ENCODE measurements at regions not wholly inside any gene's neighbourhood (a gene's known extent, or its start where the extent isn't known, plus 50 kb on each side); places are given as distances from the start of the nearest gene placed in this dataset.
A peak's percentile ranks its signal among the peaks of the same experiment; 100 is the strongest.

- peak; percentile 54 for DNase-seq
- TF ChIP-seq CTCF (IDR thresholded peaks at IDR 0.05; ENCODE audit: unreplicated experiment): peak; percentile 73
- H3K4me3 Mint-ChIP-seq (ENCODE audit: low read depth, unreplicated experiment): no peak overlapping the region
- H3K27me3 Mint-ChIP-seq (ENCODE audit: unreplicated experiment): peaks cover 91% of the 10 kb centered on the region
- no peaks in the 10 kb centered on the region for H3K36me3 Mint-ChIP-seq (ENCODE audit: insufficient read depth, unreplicated experiment)
- CTCF ChIA-PET: interaction anchor here (0.9 to 1.6 kb wide), 4 partner anchors 13 to 55 kb away, joined by 3 read pairs; no protein-coding TSS in a partner anchor
- intact Hi-C loops (cut with micrococcal nuclease; ENCODE audit: unreplicated experiment): loop anchor here (2.0 kb wide), 1 partner anchor 20 kb away; no protein-coding TSS in a partner anchor
- H3K4me1 Mint-ChIP-seq (ENCODE audit: low read depth, unreplicated experiment): peaks cover 11% of the 10 kb centered on the region
- BruUV-seq (replicated peaks): no TSS peak
- H3K9me3 Mint-ChIP-seq (ENCODE audit: low read depth, unreplicated experiment): no peaks in the 10 kb centered on the region
- H3K27ac Mint-ChIP-seq (ENCODE audit: unreplicated experiment): no peak overlapping the region
Measured at GRCh38 chr2:120520929-120521912, 175.3 kb downstream of the INHBB start.

GRCh38 chr2:120522151-120522751 lies 176.3 kb downstream of the INHBB start:
- no peak for TF ChIP-seq CTCF (IDR thresholded peaks at IDR 0.05; ENCODE audit: unreplicated experiment)
- intact Hi-C loops (cut with micrococcal nuclease; ENCODE audit: unreplicated experiment): no loop called here
- no peak overlapping the region for H3K27ac Mint-ChIP-seq (ENCODE audit: unreplicated experiment)

GRCh38 chr2:120523766-120524165 lies 177.8 kb downstream of the INHBB start:
- BruUV-seq (replicated peaks): no TSS peak
- peaks cover 16% of the 10 kb centered on the region for H3K4me1 Mint-ChIP-seq (ENCODE audit: low read depth, unreplicated experiment)
- CTCF ChIA-PET: no interaction called here
- peaks cover 91% of the 10 kb centered on the region for H3K27me3 Mint-ChIP-seq (ENCODE audit: unreplicated experiment)
- intact Hi-C loops (cut with micrococcal nuclease; ENCODE audit: unreplicated experiment): no loop called here
- DNase-seq: no peak
- no peaks in the 10 kb centered on the region for H3K36me3 Mint-ChIP-seq (ENCODE audit: insufficient read depth, unreplicated experiment)
- no peaks in the 10 kb centered on the region for H3K9me3 Mint-ChIP-seq (ENCODE audit: low read depth, unreplicated experiment)
- H3K27ac Mint-ChIP-seq (ENCODE audit: unreplicated experiment): no peak overlapping the region
- no peak overlapping the region for H3K4me3 Mint-ChIP-seq (ENCODE audit: low read depth, unreplicated experiment)
- TF ChIP-seq CTCF (IDR thresholded peaks at IDR 0.05; ENCODE audit: unreplicated experiment): no peak

More at GRCh38 chr2:120522151-120522751, 176.3 kb downstream of the INHBB start:
- Mint-ChIP-seq H3K4me1 (ENCODE audit: low read depth, unreplicated experiment) (peaks cover 11% of the 10 kb centered on the region), H3K9me3 (ENCODE audit: low read depth, unreplicated experiment) (no peaks in the 10 kb centered on the region), H3K27me3 (ENCODE audit: unreplicated experiment) (peaks cover 91% of the 10 kb centered on the region), H3K4me3 (ENCODE audit: low read depth, unreplicated experiment) (no peak overlapping the region), H3K36me3 (ENCODE audit: insufficient read depth, unreplicated experiment) (no peaks in the 10 kb centered on the region)
- no TSS peak for BruUV-seq (replicated peaks)
- no peak for DNase-seq
- CTCF ChIA-PET: interaction anchor here (1.4 to 1.6 kb wide), 2 partner anchors 31 to 56 kb away, joined by 3 read pairs; no protein-coding TSS in a partner anchor

GRCh38 chr2:120524174-120524573 lies 178.2 kb downstream of the INHBB start:
- no peaks in the 10 kb centered on the region for H3K9me3 Mint-ChIP-seq (ENCODE audit: low read depth, unreplicated experiment)
- no peak overlapping the region for H3K27ac Mint-ChIP-seq (ENCODE audit: unreplicated experiment)
- no peaks in the 10 kb centered on the region for H3K36me3 Mint-ChIP-seq (ENCODE audit: insufficient read depth, unreplicated experiment)
- peaks cover 91% of the 10 kb centered on the region for H3K27me3 Mint-ChIP-seq (ENCODE audit: unreplicated experiment)
- no TSS peak for BruUV-seq (replicated peaks)
- no peak overlapping the region for H3K4me3 Mint-ChIP-seq (ENCODE audit: low read depth, unreplicated experiment)
- TF ChIP-seq CTCF (IDR thresholded peaks at IDR 0.05; ENCODE audit: unreplicated experiment): no peak
- no peak for DNase-seq
- CTCF ChIA-PET: no interaction called here
- peaks cover 16% of the 10 kb centered on the region for H3K4me1 Mint-ChIP-seq (ENCODE audit: low read depth, unreplicated experiment)
- intact Hi-C loops (cut with micrococcal nuclease; ENCODE audit: unreplicated experiment): no loop called here

All from Calu3 (cell line).